IPS-NIHi7 (cell line): ENCODE measurements at regions not wholly inside any gene's neighbourhood (a gene's known extent, or its start where the extent isn't known, plus 50 kb on each side); places are given as distances from the start of the nearest gene placed in this dataset.
A peak's percentile ranks its signal among the peaks of the same experiment; 100 is the strongest.
"Not testable (repeated sequence)": the region's sequence is repeated elsewhere in the genome, so short reads cannot be mapped to it uniquely, and the experiment has no call there.

Experiments used
- DNase-seq: peaks from one replicate; pipeline ENCODE4 v3.0.0; 2012; ENCODE audit warnings: mixed read lengths; ENCODE audit errors: extremely low spot score

DNA sequence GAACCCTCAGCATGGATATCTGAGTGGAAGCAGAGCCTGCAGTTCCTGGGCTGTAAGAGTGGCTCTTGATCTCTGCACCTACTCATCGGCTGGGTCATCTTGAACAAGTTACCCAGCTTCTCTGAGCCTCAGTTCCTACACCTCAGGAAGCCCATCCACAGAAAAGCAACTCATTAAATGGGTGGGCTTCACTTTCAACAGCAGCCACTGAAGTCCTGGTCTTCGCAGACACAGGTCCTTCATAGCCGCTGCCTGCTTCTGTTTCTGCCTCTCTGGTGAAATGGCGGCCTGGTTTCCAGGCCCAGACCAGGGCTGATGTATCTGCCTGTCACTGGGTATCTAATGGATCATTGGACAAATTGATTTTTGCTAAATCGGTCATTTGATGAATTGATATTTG is 571.4 kb downstream of the PTPRU start:
- DNase-seq, result peak; percentile 1

DNA sequence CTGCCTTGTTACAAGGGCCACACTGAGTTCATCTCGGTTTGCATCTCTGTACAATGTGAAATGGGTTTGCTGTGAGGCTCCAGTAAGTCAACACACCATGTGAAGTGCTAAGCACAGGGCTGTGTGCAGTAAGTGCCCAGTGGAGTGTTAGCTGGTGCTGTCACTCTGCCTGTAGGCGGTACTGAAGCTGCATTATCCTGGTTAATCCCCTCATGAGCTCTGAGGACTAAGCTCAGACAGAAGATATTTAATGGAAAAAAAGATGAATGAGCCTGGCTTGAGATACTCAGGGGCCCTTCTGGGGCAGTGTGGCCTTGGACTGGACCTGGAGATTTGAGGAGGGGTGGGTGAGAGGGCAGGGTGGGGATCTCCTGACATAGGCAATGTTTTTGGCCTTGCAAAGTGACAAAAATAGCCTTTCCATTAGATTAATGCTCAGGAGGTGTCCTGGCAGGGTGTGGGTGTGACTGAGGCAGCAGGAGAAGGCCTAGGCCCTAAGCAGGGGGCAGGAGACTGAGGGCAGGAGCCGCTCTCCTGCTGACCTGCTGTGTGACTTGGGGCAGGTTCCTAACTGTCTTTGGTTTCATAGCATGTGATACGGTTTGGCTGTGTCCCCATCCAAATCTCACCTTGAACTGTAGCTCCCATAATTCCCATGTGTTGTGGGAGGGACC is 570.5 kb downstream of the PTPRU start:
- DNase-seq, result peak; percentile 7

GRCh38 chr1:29805896-29806160 is 569.5 kb downstream of the PTPRU start:
- DNase-seq, result no peak

DNA sequence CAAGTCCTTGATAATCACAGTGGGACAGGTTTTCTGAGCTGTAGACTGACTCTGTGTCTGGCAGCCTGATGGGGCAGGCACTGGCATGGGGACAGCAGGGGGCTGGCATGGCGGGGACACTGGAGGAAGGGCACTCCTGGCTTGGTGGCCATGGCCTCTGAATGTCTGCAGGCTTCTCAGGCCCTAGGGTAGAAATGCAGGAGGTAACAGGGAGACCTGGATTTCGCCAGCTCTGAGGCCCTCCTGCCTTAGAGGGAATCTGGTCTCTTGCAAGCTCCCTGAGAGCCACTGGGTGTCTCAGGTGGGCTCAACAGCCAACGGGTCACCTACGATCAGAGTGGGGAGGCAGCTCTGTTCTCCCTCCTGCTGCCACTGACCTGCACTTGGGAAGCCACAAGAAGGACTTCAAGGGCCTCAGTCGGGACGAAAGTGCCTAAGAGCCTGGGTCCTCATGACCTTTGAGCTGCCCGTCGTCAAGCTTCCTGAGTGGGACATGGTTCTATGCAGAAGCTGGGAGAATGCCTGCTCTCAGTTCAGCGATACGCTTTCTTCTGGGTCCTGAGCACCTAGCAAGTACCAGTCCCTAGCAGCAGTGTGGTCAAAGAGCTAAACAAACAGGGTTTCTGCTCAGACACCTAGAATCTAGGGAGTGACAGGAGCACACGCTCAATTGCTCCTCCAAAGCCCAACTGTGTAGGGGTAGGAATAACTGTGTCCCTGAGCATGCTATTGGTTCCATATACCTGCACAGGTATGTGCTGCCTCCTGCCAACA is 569.0 kb downstream of the PTPRU start:
- peak; percentile 34 for DNase-seq

DNA sequence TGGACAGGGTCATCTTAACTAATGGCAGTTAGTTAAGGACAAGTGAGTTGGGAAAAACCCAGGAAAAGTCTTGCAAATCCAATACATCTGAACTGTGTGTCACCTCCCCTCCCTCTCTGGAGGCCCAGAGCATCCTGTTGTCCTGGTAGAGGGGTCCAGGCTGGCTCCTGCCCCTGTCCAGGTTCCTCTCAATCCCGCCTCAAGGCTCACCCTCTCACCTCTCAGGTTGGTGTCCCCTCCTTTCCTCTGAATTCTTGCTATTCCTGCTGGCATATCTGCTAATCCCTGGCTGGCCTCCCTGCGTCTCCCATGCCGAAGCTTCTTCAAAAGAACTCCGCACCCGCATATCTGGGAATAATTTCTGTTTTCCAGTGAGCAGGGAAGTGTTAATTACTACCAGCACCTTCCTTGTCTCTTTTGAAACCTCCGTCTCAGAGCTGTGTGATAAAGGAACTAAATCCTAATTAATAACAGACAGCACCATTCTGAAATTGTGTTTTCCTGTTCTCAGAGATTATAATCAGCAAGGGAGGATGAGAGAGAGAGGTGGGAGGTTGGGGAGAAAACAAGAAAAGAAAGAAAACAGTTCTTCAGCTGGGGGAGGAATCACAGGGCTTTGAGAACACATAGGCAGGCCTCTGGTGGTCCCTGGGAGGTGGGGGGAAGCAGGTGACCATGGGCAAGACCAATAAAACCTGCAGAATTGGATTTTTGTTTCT is 568.0 kb downstream of the PTPRU start:
- peak; percentile 1 for DNase-seq

DNA sequence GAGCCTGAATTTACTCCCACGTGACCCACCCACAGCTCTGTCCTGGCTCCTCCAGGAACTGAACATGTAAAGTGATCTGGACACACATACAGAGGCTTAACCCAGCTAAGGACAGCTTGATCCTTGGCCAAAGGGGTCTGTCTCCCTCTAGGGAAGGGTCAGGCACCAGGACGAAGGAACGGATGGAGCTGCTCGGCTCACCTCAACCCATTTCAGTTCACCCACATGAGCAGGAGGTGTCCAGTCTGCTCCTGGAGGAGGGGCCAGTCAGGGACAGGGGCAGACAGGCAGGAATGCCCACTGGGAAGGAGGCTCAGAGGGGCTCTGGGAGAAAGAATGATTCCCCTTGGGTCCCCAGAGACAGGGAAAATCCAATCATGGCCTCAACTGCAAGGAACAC is 567.2 kb downstream of the PTPRU start:
- DNase-seq, result no peak

DNA sequence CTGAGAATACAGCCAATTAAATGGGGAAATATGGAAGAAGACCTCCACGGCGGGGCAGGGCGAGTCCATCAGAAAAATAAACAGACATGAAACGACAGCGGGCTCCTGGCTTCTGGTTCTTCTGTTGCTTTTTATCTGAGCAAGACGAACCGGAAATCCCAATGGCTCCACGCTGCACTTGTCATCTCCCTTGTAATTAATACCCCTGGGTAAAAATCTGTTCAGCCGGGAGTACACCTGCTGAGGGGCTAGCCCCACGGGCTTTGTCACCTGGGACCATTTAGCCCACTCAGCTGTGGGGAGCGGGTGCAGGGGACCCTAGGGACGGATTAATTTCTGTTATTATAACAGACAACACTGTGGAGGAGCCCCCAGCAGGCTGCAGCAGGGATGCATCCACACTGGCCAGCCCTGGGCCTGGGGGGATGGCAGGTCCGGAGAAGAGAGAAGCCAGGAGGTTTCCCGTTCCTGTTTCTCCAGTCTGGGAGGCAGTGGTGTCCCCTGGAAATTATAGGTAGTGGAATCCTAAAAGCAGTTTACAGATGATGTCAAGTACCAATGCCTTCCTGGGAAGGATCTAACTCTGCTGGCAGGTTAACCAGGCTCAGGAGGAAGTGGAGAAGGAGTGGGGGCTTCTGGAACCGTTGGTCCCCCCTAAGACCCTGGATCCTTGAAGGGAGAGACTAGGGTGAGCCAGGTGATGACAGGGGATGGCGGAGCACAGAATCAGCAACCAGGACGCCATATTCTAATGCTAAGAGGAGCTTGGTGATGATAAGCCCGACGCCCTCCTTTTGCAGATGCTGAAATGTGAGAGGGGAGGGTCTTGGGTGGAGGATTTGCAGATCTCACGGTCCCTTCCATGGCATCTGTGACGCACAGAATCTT is 566.1 kb downstream of the PTPRU start:
- DNase-seq, result no peak

- no peak for DNase-seq
These were observed 565.2 kb downstream of the PTPRU start for GRCh38 chr1:29801561-29801973.

GRCh38 chr1:29801003-29801402 is 564.7 kb downstream of the PTPRU start:
- no peak for DNase-seq

- no peak for DNase-seq
These were observed 564.2 kb downstream of the PTPRU start for GRCh38 chr1:29800522-29800956.

GRCh38 chr1:29800120-29800519 is 563.8 kb downstream of the PTPRU start:
- no peak for DNase-seq

- no peak for DNase-seq
These were observed 562.6 kb downstream of the PTPRU start for GRCh38 chr1:29798699-29799566.

DNA sequence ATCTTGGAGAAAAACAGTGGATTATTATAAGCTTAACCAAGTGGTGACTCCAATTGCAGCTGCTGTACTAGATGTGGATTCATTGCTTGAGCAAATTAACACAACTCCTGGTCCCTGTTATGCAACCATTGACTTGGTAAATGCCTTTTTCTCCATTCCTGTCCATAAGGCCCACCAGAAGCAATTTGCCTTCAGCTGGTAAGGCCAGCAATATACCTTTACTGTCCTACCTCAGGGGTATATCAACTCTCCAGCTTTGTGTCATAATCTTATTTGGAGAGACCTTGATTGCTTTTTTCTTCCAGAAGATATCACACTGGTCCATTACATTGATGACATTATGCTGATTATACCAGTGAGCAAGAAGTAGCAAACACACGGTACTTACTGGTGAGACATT is 560.8 kb downstream of the PTPRU start:
- DNase-seq, result not testable (repeated sequence)

GRCh38 chr1:29795965-29796364 is 559.6 kb downstream of the PTPRU start:
- DNase-seq, result not testable (repeated sequence)

DNA sequence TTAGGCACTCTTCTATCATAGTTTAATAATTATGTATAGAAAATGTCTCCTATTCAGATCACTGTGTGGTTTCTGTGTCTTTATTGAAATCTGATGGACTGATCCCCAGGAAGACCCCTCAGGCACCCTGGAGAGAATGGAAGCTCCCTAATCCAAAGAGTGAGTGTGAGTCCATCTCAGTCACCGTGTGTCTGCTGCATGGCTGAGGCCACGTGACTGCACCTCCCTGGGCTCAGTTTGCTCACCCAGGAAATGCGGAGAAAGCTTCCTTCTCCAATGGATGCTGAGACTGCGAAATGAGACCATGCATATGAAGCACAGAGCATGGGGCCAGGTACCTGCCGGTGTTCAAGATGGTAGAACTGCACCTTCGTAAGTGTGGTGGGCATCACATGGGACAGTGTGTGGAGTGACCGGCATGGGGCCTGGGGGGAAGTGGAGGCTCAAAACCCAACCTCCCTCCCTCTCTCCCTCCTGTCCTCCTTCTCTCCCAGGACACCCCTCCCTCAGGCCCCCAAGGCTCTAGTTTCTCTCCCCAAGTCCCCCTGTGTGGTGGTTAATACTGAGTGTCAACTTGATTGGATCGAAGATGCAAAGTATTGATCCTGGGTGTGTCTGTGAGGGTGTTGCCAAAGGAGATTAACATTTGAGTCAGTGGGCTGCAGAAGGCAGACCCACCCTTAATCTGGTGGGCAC is 557.5 kb downstream of the PTPRU start:
- no peak for DNase-seq

DNA sequence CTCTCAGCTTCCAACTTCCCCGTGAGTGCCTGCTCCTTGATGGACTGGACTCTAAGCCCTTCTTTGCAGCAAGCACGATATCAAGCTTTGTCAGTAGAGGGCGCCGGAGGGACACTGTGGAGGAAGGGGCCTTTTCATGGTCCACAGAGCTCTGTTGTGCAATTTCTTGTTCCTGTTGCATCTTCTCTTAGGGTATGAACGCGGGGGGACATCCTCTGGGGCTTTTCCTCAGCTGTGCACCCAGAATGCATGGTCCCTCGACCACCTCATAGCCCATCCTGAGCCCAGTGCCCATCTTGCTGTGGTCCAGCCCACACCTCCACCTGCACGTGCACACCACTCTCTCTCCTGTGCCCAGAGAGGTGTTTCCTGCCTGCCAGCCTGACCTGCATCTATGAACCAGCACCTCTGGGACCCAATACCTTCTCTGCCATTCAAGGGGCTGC is 556.8 kb downstream of the PTPRU start:
- peak; percentile 87 for DNase-seq

- DNase-seq, result no peak
These were observed 553.6 kb downstream of the PTPRU start for GRCh38 chr1:29789910-29790247.

DNA sequence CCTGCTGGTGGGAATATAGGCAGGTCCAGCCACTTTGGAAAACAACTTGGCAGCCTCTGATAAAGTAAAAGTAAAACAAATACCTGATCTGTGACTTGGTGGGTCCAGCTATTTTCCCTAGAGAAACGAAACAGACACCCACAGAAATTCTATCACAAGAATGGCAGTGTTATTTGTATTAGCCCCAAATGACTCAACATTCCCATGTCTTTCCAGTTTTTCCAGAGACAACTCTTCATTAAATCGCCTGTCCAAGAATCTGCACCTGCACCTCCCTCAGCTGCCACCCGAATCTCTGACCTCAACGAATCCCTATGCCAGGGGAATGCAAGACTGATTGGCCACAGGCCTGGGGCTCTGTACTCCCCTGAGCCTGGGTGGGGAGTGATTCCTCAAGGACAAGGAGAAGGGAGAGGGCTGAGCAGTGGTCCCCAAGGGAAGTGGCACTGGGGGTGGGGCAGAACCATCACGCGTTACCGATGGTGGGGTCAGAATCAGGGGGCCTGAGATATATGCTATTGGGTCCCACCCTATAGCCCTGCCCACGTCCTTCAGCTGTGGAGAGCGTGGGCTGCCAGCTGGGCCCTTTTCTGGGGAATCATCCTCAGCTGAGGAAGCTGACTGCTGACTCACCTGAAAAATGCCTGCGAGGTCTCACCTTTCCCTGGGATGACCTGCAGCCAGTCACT is 553.0 kb downstream of the PTPRU start:
- DNase-seq, result no peak

- DNase-seq, result no peak
These were observed 550.7 kb downstream of the PTPRU start for GRCh38 chr1:29786791-29787732.
